Choroid plexus epithelial cell (primary cell): ENCODE measurements at regions not wholly inside any gene's neighbourhood (a gene's known extent, or its start where the extent isn't known, plus 50 kb on each side); places are given as distances from the start of the nearest gene placed in this dataset.
A peak's percentile ranks its signal among the peaks of the same experiment; 100 is the strongest.

Source experiments
- DNase-seq: peaks from one replicate; pipeline ENCODE4 v3.0.0-alpha.2; 2010; ENCODE audit warnings: low read depth
- H3K4me3 ChIP-seq: 2 replicates; pipeline ENCODE4 v1.5.1; 2011; ENCODE audit warnings: low read depth, mild to moderate bottlenecking, control low read depth, low read length, moderate library complexity
- CTCF ChIP-seq: conservative IDR thresholded peaks from 2 replicates; pipeline ENCODE4 v1.5.1; 2011; ENCODE audit warnings: low read depth, mild to moderate bottlenecking, control low read depth, inconsistent platforms, low read length, moderate library complexity

DNA sequence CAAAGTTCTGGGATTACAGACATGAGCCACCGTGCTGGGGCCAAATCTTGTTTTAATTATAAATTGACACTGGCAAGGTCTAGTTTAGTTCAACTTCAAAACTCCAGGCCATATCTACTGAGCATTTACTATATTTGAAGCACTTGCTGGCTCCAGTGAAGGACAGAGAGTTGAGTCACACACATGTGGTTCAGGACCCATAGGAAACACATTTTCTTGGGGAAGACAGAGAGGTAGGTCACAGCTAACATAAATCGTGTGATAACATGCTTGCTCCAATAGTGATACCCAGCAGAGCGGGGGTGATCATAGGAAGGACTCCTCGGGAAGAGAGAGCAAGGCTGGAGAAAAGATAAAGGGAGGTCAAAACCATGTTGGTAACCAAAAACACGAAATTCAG is 170.6 kb upstream of the TSC22D1 start:
- H3K4me3 ChIP-seq, result no peak overlapping the region
- DNase-seq, result no peak
- no peak for TF ChIP-seq CTCF

GRCh38 chr13:44744880-44745633 is 168.9 kb upstream of the TSC22D1 start:
- H3K4me3 ChIP-seq, result no peak overlapping the region
- TF ChIP-seq CTCF, result no peak
- DNase-seq, result no peak

GRCh38 chr13:44739539-44739938 is 163.4 kb upstream of the TSC22D1 start:
- no peak for TF ChIP-seq CTCF
- no peak for DNase-seq
- H3K4me3 ChIP-seq, result no peak overlapping the region

DNA sequence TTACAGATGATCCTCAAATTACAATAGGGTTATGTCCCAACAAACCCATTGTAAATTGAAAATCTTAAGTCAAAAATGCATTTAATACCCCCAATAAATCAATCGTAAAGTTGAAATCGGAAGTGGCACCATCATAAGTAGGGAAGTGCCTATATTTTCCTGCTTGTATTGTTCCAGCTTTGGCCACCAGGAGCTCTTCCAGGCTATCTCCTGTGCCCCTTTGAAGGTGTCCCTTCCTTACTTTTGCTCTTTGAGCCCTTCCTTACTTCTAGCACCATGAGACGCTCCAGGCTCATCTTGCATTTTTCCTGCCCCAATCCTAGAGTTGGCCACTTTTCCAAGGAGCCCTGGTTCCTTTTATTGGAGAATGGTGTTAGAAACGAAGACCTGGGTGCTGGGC is 163.0 kb upstream of the TSC22D1 start:
- peak; percentile 21 for TF ChIP-seq CTCF
- DNase-seq, result no peak
- H3K4me3 ChIP-seq, result no peak overlapping the region

- no peak for DNase-seq
- no peak for TF ChIP-seq CTCF
- H3K4me3 ChIP-seq, result no peak overlapping the region
Measured at GRCh38 chr13:44738463-44738862, 162.3 kb upstream of the TSC22D1 start.

GRCh38 chr13:44735806-44736205 is 159.7 kb upstream of the TSC22D1 start:
- DNase-seq, result no peak
- H3K4me3 ChIP-seq, result no peak overlapping the region
- no peak for TF ChIP-seq CTCF

GRCh38 chr13:44734201-44734707 is 158.1 kb upstream of the TSC22D1 start:
- no peak for TF ChIP-seq CTCF
- no peak overlapping the region for H3K4me3 ChIP-seq
- peak; percentile 28 for DNase-seq
